H1 (cell line): ENCODE measurements at regions not wholly inside any gene's neighbourhood (a gene's known extent, or its start where the extent isn't known, plus 50 kb on each side); places are given as distances from the start of the nearest gene placed in this dataset.

Experiments
- BCL11A ChIP-seq, 2 experiments: IDR thresholded peaks; one replicate each; pipeline ENCODE4 v1.6.1; 2011; ENCODE audit warnings: low read depth in 2 of 2, low read length in 2 of 2, mild to moderate bottlenecking in 2 of 2
- EZH2 ChIP-seq: fragments of 200-600 bp; sonication (generic); IDR thresholded peaks from 2 replicates; pipeline ENCODE4 v1.7.1; 2012; ENCODE audit warnings: low read depth, mild to moderate bottlenecking, moderate library complexity, low read length, inconsistent platforms; ENCODE audit not compliant: severe bottlenecking
- PHF8 ChIP-seq: fragments of 200-600 bp; sonication (generic); conservative IDR thresholded peaks from 2 replicates; pipeline ENCODE4 v1.7.1; 2012; ENCODE audit warnings: low read depth, mild to moderate bottlenecking, inconsistent platforms, low read length, moderate library complexity
- POU5F1 ChIP-seq: IDR thresholded peaks from 2 replicates; pipeline ENCODE4 v1.6.1; 2011; ENCODE audit warnings: low read depth, mild to moderate bottlenecking, low read length, moderate library complexity
- RAD21 ChIP-seq, 2 experiments: IDR thresholded peaks in 1 of 2; conservative IDR thresholded peaks in 1 of 2; 2 replicates each; pipeline ENCODE4 v1.6.1; 2011; ENCODE audit warnings: low read depth in 2 of 2, low read length in 2 of 2, improper control_type of control experiment in 1 of 2, inconsistent platforms in 1 of 2, mild to moderate bottlenecking in 1 of 2, moderate library complexity in 1 of 2
- RXRA ChIP-seq: IDR thresholded peaks from 2 replicates; pipeline ENCODE4 v1.6.1; 2011; ENCODE audit warnings: low read depth, mild to moderate bottlenecking, low read length, moderate library complexity; ENCODE audit not compliant: insufficient read depth
- SIN3A ChIP-seq, 2 experiments: IDR thresholded peaks in 1 of 2; conservative IDR thresholded peaks in 1 of 2; 2 replicates each; pipeline ENCODE4 v1.6.1; 2011 to 2012; ENCODE audit warnings: low read length in 2 of 2, improper control_type of control experiment in 1 of 2, low read depth in 1 of 2, mild to moderate bottlenecking in 1 of 2
- SP1 ChIP-seq: IDR thresholded peaks from 2 replicates; pipeline ENCODE4 v1.6.1; 2011; ENCODE audit warnings: low read depth, low read length
- SP2 ChIP-seq: IDR thresholded peaks from 2 replicates; pipeline ENCODE4 v1.6.1; 2012; ENCODE audit warnings: mild to moderate bottlenecking, low read length, inconsistent platforms
- SUZ12 ChIP-seq: fragments of 200-600 bp; sonication (generic); IDR thresholded peaks from 2 replicates; pipeline ENCODE4 v1.6.1; 2012; ENCODE audit warnings: mild to moderate bottlenecking, inconsistent platforms, low read length, moderate library complexity, mixed read lengths
- TBP ChIP-seq: IDR thresholded peaks from 2 replicates; pipeline ENCODE4 v1.6.1; 2011; ENCODE audit warnings: low read depth, low read length, improper control_type of control experiment
- TF ChIP-seq, protein P1 (sequence below): fragments of 300-600 bp; sonication (generic); IDR thresholded peaks from 2 replicates; pipeline ENCODE4 v1.7.1; 2012; ENCODE audit warnings: low read length, moderate library complexity, mild to moderate bottlenecking, inconsistent platforms; ENCODE audit not compliant: insufficient replicate concordance

DNA sequence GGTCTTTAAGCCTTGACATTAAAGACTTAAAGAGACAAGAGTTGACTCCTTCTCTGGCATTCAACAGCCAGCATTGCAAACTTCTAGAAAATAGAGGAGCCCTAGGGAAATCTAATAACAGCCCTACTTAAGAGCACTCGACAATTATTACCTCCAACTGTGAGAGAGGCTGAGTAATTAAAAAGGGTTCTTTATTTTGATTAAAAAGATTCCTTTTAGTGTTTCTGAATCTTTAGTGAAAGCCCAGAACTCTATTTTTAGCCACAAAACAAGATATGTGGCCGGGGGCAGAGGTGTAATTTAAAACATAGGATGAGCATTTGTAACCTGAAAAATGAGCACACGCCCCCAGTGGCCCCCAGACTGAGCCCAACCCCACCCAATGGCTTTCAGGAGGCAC, 222.3 kb downstream of the SMAD2 start (continued):
- TF ChIP-seq, protein P1, sequence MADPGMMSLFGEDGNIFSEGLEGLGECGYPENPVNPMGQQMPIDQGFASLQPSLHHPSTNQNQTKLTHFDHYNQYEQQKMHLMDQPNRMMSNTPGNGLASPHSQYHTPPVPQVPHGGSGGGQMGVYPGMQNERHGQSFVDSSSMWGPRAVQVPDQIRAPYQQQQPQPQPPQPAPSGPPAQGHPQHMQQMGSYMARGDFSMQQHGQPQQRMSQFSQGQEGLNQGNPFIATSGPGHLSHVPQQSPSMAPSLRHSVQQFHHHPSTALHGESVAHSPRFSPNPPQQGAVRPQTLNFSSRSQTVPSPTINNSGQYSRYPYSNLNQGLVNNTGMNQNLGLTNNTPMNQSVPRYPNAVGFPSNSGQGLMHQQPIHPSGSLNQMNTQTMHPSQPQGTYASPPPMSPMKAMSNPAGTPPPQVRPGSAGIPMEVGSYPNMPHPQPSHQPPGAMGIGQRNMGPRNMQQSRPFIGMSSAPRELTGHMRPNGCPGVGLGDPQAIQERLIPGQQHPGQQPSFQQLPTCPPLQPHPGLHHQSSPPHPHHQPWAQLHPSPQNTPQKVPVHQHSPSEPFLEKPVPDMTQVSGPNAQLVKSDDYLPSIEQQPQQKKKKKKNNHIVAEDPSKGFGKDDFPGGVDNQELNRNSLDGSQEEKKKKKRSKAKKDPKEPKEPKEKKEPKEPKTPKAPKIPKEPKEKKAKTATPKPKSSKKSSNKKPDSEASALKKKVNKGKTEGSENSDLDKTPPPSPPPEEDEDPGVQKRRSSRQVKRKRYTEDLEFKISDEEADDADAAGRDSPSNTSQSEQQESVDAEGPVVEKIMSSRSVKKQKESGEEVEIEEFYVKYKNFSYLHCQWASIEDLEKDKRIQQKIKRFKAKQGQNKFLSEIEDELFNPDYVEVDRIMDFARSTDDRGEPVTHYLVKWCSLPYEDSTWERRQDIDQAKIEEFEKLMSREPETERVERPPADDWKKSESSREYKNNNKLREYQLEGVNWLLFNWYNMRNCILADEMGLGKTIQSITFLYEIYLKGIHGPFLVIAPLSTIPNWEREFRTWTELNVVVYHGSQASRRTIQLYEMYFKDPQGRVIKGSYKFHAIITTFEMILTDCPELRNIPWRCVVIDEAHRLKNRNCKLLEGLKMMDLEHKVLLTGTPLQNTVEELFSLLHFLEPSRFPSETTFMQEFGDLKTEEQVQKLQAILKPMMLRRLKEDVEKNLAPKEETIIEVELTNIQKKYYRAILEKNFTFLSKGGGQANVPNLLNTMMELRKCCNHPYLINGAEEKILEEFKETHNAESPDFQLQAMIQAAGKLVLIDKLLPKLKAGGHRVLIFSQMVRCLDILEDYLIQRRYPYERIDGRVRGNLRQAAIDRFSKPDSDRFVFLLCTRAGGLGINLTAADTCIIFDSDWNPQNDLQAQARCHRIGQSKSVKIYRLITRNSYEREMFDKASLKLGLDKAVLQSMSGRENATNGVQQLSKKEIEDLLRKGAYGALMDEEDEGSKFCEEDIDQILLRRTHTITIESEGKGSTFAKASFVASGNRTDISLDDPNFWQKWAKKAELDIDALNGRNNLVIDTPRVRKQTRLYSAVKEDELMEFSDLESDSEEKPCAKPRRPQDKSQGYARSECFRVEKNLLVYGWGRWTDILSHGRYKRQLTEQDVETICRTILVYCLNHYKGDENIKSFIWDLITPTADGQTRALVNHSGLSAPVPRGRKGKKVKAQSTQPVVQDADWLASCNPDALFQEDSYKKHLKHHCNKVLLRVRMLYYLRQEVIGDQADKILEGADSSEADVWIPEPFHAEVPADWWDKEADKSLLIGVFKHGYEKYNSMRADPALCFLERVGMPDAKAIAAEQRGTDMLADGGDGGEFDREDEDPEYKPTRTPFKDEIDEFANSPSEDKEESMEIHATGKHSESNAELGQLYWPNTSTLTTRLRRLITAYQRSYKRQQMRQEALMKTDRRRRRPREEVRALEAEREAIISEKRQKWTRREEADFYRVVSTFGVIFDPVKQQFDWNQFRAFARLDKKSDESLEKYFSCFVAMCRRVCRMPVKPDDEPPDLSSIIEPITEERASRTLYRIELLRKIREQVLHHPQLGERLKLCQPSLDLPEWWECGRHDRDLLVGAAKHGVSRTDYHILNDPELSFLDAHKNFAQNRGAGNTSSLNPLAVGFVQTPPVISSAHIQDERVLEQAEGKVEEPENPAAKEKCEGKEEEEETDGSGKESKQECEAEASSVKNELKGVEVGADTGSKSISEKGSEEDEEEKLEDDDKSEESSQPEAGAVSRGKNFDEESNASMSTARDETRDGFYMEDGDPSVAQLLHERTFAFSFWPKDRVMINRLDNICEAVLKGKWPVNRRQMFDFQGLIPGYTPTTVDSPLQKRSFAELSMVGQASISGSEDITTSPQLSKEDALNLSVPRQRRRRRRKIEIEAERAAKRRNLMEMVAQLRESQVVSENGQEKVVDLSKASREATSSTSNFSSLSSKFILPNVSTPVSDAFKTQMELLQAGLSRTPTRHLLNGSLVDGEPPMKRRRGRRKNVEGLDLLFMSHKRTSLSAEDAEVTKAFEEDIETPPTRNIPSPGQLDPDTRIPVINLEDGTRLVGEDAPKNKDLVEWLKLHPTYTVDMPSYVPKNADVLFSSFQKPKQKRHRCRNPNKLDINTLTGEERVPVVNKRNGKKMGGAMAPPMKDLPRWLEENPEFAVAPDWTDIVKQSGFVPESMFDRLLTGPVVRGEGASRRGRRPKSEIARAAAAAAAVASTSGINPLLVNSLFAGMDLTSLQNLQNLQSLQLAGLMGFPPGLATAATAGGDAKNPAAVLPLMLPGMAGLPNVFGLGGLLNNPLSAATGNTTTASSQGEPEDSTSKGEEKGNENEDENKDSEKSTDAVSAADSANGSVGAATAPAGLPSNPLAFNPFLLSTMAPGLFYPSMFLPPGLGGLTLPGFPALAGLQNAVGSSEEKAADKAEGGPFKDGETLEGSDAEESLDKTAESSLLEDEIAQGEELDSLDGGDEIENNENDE, result no peak
- TF ChIP-seq SP1 (no peak), TBP (no peak), POU5F1 (no peak), RAD21 (IDR thresholded peaks at IDR 0.05 in 1 of 2, conservative IDR thresholded peaks at IDR 0.05 in 1 of 2; ENCODE audit: low read depth in 2 of 2, low read length in 2 of 2) (no peak), EZH2 (no peak), PHF8 (no peak), SIN3A (conservative IDR thresholded peaks at IDR 0.05 in 1 of 2, IDR thresholded peaks at IDR 0.05 in 1 of 2; ENCODE audit: low read depth in 1 of 2, low read length in 2 of 2) (no peak), SUZ12 (no peak), SP2 (no peak), RXRA (no peak), BCL11A (IDR thresholded peaks at IDR 0.05; ENCODE audit: low read depth in 2 of 2, low read length in 2 of 2) (no peak)
